ENCODE measurements at regions not wholly inside any gene's neighbourhood (a gene's known extent, or its start where the extent isn't known, plus 50 kb on each side); places are given as distances from the start of the nearest gene placed in this dataset.

DNA sequence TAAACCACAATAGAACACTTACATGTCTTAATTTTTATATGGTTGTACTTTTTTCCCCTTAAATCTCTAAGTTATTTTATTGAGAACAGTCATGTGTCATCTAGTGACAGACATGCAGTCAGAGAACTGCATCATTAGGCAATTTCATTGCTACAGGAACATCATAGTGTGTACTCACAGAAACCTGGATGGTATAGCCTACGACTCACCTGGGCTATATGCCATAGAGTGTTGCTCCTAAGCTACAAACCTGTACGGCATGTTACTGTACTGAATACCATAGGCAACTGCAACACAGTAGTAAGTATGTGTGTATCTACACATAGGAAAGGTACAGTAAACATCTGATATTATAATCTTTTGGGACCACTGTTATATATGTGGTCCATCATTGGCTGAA is 557.6 kb downstream of the PRKD1 start:
- H3K4me3 ChIP-seq (replicated peaks; ENCODE audit: low read depth, low read length), result no peak overlapping the region
- DNase-seq (ENCODE audit: extremely low read depth, low read depth), result no peak
- TF ChIP-seq, protein P1, sequence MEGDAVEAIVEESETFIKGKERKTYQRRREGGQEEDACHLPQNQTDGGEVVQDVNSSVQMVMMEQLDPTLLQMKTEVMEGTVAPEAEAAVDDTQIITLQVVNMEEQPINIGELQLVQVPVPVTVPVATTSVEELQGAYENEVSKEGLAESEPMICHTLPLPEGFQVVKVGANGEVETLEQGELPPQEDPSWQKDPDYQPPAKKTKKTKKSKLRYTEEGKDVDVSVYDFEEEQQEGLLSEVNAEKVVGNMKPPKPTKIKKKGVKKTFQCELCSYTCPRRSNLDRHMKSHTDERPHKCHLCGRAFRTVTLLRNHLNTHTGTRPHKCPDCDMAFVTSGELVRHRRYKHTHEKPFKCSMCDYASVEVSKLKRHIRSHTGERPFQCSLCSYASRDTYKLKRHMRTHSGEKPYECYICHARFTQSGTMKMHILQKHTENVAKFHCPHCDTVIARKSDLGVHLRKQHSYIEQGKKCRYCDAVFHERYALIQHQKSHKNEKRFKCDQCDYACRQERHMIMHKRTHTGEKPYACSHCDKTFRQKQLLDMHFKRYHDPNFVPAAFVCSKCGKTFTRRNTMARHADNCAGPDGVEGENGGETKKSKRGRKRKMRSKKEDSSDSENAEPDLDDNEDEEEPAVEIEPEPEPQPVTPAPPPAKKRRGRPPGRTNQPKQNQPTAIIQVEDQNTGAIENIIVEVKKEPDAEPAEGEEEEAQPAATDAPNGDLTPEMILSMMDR (IDR thresholded peaks at IDR 0.05; ENCODE audit: low read depth, low read length, missing control alignments), result no peak

DNA sequence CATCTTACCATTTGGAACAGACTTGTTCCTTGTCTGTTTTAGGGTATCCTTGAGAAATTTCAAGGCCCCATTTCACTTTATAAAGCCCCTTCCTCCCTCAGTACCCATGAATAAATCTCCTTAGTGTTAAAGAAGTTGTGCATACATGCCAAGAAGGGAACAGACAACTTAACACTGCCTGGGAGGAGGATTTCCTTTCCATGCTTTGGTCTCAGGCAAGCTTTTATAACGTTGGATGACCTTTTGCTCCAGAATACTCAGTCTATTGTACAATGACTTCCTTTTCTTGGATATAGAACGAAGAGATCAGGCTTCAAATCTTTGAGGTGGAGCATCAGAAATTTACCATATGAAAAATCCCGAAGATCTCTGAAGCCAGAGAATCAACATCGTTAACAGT is 551.4 kb downstream of the PRKD1 start:
- no peak overlapping the region for H3K4me3 ChIP-seq (replicated peaks; ENCODE audit: low read depth, low read length)
- DNase-seq (ENCODE audit: extremely low read depth, low read depth), result no peak
- TF ChIP-seq, protein P1 (IDR thresholded peaks at IDR 0.05; ENCODE audit: low read depth, low read length, missing control alignments), result no peak

DNA sequence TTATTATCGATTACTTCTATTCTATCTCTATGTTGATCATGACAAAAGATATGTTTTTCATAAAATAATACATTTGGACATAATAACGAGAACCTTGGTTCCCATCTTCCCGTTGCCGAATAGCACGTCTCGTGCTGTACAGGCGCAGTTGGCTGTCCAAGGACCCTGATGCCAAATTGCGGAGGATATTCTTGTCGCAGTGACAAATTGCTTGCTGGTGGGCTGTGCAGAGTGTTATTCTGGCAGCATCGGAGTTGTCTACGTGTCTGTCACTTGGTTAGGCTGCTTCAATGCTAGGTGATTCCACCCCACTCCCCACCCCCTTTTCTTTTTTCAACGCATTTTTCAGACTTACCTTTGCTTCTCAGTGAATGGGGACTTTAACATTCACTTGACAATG is 546.8 kb downstream of the PRKD1 start:
- TF ChIP-seq, protein P1 (IDR thresholded peaks at IDR 0.05; ENCODE audit: low read depth, low read length, missing control alignments), result no peak
- DNase-seq (ENCODE audit: extremely low read depth, low read depth), result no peak
- no peak overlapping the region for H3K4me3 ChIP-seq (replicated peaks; ENCODE audit: low read depth, low read length)

DNA sequence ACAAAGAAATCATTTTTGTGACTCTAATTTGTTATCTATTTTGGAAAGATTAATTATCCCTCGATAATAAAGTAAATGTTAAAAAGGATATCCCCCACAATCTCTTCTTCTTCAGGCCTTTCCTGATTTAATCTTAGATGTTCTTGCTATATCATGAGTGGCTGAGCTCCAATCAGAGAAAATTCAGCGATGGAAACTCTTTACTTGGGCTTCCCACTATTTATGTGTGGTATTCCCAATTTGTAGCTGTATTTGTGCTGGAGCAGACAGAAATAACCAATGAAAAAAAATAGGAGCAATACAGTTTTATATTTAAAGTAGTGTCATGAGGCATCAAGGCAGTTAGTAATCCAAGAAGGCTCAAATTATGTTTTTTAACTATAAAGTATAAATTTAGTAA is 539.1 kb downstream of the PRKD1 start:
- no peak for DNase-seq (ENCODE audit: extremely low read depth, low read depth)
- H3K4me3 ChIP-seq (replicated peaks; ENCODE audit: low read depth, low read length), result no peak overlapping the region
- TF ChIP-seq, protein P1 (IDR thresholded peaks at IDR 0.05; ENCODE audit: low read depth, low read length, missing control alignments), result no peak

DNA sequence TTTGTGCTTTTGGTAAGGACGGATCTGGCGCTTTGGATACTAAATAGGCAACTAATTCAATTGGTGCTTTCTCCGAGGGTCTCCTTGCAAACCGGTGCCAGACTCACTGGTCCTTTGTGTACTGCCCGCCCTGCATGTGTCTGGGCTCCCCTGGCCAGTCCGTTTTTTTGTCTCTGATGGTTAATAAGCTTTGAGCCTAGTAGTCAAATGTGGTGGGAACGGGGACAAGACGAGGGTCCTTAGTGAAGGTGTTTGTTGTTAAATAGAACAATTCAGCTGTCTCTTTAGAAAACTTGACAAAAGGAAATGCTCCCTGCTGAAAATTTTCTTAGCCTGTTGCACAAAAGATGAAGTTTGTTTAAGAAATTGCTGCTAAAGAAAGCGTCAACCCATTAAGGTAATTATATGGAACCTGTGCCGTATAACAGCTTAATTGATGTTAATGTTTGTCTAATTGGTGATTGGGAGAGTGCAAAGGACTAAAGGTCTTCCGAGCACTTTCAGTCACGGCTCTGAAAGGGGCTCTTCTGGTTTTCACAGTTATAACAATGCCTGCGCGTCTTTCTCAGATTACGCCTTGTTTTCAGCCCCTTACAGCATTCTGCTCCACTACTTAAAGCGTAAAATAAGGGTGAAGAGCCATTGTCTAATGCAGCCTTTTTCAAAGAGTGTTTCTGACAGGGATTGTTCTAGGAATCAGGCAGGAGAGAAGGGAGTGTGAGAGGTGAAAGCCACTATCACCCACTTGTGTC is 537.4 kb downstream of the PRKD1 start:
- DNase-seq (ENCODE audit: extremely low read depth, low read depth), result no peak
- TF ChIP-seq, protein P1 (IDR thresholded peaks at IDR 0.05; ENCODE audit: low read depth, low read length, missing control alignments), result no peak
- H3K4me3 ChIP-seq (replicated peaks; ENCODE audit: low read depth, low read length), result no peak overlapping the region

DNA sequence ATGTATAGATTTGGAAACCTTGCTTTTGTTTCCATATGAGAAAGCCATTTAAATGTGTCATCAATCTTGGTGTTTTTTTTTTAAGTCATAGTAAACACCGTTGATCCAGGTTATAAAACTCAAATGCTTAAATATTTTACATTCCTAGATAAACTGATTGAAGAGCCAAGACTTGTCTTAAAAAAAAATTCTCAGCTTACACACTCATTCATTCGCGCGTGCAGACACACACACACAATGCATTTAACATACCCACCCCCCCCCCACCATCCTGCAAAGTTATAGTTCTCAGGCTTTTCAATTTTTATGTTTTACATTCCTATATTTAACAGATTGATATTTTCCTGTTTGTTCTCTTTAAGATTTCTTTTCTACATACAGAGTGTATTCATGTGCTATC is 536.4 kb downstream of the PRKD1 start:
- TF ChIP-seq, protein P1 (IDR thresholded peaks at IDR 0.05; ENCODE audit: low read depth, low read length, missing control alignments), result no peak
- H3K4me3 ChIP-seq (replicated peaks; ENCODE audit: low read depth, low read length), result no peak overlapping the region
- DNase-seq (ENCODE audit: extremely low read depth, low read depth), result no peak

DNA sequence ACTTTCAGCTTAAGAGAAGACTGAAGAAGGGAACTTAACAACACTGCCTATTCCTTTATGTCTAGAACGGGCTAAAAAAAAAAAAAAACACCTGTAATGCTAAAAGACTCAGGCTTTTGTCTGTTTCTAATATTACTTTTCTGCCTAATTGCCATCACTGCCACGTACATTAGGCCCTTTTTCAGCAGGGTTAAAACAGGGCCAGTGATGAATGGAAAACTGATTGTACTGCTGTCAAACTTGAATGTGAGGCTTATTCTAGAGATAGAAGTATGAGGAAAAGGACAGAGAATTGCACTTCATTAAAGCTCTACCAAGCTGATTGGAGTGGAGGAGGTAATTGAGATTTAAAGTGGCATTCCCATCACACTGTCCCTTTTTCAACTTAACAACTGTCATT is 535.8 kb downstream of the PRKD1 start:
- H3K4me3 ChIP-seq (replicated peaks; ENCODE audit: low read depth, low read length), result no peak overlapping the region
- DNase-seq (ENCODE audit: extremely low read depth, low read depth), result no peak
- TF ChIP-seq, protein P1 (IDR thresholded peaks at IDR 0.05; ENCODE audit: low read depth, low read length, missing control alignments), result no peak
